ENCODE measurements at regions not wholly inside any gene's neighbourhood (a gene's known extent, or its start where the extent isn't known, plus 50 kb on each side); places are given as distances from the start of the nearest gene placed in this dataset.

DNA sequence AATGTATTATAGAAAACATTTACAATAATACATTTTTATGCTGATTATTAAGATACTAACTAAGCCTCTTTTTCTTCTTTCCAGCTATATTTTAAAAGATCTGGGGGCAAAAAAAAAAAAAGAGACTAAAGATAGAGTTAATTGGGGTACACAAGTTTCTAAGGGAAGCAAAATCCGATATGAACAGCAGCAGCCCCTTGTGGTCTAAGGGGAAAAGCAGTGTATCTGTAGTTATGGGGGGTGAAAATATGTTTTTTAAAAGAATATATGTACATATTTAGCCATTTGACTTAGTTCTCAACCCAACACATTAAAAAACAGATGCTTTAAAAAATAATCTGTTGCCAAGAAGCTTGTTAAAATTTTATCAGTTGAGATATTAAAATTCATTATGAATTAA is 134.3 kb upstream of the POU5F2 start:
- no peak for DNase-seq

DNA sequence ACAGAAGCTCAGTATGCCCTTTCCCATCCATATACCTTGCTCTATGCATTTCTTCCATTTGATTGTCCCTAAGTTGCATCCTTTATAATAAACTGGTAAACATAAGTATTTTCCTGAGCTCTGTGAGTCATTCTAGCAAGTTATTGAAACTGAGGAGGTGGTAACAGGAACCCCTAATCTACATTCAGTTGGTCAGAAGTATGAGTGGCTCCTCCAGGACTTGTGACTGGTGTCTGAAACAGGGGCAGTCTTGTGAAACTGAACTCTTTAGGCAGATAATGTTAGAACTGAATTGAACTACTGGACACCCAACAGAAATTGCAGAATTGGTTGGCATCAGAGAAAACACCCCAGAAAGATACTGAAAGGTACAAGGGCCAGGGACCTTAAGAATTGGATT is 133.1 kb upstream of the POU5F2 start:
- peak in 2 of 3 donors; percentile 1 to 7 for DNase-seq

DNA sequence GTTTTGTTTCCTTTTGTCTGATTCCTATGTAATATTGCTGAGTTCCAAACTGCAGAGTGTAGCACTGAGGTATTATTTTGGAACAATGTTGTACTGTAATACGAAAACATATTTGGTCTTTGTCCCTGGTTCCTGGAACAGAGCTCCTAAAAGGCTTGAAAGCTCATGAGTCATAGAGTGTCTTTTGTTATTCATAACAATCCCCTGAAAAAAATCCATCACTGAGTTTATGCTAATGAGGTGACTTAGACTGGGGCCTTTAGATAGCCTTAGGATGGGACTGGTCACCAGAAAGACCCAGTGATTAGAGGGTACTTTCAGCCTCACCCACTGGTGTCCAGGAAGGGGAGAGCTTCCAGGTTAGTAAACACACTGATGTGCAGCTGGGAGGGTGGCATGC is 132.7 kb upstream of the POU5F2 start:
- DNase-seq, result peak; percentile 1 to 32 (median 19)

DNA sequence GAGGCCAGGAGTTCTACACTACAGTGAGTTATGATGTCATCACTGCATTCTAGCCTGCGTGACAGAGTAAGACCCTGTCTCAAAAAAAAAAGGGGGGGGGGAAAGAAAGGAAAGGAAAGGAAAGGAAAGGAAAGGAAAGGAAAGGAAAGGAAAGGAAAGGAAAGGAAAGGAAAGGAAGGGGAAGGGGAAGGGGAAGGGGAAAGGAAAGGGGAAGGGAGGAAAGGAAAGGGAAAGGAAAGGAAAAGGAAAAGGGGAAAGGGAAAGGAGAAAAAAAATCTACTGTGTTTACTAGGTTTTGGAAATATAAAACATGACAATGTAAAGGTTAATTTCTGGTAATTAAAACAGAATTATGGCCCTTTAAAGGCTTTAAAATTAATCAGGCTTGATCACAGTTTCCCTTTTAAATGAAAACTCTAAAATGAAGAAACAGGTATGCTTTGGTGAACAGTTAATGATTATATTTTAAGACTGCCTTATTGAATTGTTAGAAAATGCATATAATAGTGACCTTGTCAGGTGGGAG is 131.9 kb upstream of the POU5F2 start:
- no peak for DNase-seq

DNA sequence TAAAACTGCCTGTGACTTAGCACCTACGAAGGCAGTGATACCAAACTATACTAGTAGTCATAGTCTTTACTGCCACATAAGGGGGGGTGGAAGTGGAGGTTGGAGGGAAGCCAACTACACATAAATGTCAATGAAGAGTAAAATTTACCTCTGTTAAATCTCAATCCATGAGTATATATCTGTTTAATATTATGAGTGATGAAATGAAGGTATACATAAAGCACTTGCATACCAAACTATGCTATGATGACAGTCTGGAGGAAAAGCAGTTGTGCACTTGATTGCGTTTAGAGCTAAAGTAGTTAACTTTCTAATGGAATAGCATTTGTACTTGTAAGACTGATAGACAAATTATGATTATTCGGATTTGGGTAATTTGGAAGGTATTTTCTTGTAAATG is 129.2 kb upstream of the POU5F2 start:
- no peak for DNase-seq

DNA sequence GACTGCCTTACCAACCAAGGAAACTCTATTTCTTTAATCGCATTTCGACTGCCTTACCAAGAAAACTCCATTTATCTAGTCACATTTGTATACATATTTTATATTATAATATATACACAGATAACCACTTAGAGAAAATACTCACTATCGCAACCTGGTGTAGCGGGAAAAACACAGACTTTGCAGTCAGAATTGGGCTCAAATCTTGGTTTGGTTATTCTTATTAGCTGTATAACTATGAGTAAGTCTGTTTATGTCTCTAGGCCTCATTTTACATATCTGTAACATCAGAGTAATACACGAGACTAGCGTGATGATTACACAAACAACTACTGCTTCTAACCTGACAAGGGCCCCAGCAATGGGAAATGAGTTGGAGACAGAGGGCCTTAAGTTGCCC is 127.5 kb upstream of the POU5F2 start:
- no peak for DNase-seq

DNA sequence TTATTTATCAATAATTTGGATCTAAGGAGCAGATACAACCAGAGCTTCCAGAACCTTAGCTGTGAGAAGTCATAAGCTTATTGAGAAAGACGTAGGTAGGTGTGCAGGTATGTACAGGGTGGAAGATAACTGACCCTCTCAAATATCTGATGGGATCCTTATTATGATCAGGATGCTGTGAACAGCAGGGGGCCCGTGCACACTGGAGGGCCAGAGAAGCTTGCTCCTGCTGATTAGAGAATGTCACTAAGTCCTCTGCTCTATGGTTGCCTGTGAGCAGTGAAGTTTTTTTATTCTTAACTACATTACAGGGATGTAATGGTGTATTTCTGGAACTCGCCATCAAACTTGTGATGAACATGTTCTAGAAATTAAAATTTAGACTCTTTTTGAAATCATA is 108.9 kb upstream of the POU5F2 start:
- DNase-seq, result no peak

DNA sequence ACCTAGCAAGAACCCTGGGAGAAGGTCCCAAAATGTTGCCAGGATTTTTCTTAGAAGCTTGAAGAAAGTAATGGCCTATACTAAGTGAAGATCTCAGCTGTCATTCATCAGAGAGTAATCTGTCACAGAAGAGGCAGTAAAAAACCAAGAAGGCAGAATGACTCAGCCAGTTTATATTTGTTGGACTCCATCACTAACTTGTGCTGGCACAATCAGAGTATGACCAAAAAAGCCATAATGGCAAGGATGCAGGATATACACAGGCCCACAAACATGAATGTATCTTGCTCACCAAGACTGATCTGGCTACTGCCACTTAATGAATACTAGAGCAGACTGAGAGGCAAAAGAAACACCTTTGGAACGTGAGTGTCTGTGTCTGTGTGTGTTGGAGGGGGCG is 104.0 kb upstream of the POU5F2 start:
- DNase-seq, result no peak

DNA sequence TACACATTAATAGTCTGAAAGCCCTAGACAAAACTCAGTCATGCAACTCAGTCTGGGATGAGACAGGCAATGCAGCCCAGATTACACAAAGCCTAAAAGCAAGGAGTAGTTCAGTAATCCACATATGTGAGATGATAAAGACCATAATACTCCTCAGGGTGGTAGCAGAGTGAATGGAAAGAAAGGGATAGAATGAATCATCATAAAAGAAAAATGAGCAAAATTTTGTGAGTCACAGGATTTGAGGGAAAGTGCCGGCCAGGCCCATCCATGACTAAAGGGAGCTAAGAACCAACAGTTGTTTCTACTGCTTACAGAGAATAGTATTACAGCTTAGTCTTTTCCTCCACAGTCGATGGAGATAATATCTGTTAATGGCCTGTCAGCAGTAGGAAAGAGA is 90.0 kb upstream of the POU5F2 start:
- peak in 1 of 3 donors; percentile 1 for DNase-seq

DNA sequence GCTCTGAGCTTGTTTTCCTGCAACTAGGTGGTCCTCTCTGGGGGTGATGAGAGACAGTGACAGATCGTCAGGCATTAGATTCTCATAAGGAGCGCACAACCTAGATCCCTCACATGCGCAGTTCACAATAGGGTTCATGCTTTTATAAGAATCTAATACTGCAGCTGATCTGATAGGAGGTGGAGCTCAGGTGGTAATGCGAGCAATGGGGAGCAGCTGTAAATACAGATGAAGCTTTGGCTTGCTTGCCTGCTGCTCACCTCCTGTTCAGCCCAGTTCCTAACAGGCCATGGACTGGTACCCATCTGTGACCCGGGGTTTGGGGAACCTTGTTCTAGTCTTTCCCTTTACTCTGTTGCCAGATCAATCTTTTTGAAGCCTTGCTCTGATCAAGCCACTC is 89.5 kb upstream of the POU5F2 start:
- no peak for DNase-seq

DNA sequence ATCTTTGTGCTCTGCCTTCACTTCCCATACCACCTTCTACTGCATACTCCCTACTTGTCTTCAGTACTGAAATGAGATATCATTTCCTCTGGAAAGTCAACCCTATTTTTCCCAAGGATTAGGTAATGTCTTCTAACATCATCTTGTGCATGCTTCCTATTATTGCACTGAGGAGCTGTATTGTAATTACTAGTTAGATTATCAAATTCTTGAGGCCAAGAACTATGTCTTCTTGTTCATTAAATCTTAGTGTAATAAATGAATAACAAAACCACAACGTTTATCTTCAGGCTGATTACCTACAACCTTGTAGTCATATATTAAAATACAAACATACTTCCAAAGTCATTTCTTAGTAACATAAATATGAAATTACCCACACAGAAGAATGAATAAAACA is 87.9 kb upstream of the POU5F2 start:
- DNase-seq, result no peak

DNA sequence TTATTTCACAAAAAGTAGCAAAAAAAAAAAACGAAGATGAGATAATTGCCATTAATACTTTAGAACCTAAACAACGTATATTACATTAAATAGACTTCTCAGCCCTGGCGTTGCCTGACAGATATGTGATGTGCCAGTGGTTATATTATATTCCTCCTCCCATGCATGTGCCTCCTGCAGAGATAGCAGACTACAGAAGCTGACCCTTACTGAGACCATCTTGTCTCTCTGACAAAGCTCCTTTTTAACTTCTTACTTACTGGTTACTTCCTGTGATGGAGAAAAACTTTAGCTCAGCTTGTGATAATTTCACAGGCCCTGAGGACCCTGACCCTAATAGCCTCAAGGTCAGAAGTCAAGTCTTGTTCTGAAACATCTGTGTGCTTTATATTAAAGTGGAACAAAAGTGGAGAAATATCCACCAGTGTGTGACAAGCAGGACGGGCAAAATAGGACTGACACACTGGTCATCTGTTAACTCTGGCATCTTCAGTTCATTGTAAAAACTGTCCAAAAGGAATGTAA is 80.6 kb upstream of the POU5F2 start:
- DNase-seq, result no peak

DNA sequence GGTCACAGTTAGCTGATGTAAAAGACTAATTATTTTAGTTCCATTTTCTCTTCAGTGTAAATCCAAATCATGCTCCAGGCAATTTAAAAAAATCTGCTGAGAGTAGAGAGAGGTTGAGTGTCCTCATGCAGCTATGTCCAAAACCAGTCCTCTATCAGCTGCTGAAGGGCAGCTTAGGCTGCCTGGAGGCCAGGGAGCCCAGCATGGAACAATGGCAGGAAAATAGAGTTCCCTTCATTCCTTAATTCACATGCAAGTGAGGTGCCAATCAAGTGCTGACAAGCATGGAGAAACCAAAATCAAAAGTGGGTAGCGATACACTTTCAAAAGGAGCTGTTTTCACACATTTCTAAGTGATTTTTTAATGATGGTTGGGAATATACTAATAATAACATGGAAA is 78.3 kb upstream of the POU5F2 start:
- DNase-seq, result no peak

DNA sequence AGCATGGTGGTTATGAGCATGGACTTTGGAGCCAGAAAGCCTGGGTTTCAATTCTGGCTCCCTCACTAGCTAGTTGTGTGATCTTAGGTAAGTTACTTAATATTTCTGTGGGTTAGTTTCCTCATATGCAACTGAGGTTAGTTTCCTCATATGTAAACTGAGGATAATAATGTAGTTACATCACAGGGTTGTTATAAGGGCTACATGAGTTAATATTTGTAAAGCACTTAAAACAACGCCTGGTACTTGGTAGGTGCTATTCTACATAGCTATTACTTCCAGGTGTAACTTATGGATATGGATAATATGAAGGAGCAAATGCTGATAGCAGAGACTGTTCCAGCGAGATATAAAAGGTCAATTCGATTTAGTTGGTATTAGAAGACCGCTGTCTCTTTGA is 69.4 kb upstream of the POU5F2 start:
- no peak for DNase-seq

DNA sequence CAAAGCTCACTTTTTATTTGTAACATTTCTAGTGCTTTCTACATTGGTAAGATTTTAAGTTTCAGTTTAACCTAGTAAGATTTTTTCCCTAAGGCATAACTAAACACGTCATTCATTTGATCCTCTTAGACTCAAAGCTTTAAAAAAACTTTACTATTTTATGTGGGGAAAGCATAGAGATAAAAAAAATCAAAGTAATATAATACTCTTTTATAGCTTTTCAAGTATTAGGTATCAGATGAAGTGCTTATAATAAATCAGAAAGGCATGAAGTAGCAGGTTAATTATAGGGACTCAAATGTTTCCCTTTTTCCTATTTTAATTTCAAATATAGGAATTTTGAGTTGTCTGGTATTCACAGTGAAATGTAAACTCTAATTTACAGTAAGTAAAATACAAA is 68.0 kb upstream of the POU5F2 start:
- DNase-seq, result no peak

DNA sequence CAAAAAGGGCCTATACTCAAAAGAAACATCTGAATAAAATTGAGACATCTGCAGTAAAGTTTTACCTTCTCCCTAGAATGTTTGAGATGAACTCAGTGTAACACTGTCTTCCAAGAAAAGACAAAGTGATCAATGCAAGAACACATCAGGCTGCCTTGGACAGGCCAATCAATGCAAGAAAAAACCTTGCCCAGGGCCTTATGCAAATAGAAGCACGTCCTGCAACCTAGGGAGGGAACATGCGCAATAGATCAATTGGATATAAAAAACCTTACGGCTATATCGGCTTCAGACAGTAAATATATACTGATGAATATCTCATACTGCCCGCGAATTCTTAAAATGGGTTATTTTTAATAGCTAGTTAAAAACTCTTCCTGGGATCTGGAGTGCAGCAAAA is 66.4 kb upstream of the POU5F2 start:
- no peak for DNase-seq

DNA sequence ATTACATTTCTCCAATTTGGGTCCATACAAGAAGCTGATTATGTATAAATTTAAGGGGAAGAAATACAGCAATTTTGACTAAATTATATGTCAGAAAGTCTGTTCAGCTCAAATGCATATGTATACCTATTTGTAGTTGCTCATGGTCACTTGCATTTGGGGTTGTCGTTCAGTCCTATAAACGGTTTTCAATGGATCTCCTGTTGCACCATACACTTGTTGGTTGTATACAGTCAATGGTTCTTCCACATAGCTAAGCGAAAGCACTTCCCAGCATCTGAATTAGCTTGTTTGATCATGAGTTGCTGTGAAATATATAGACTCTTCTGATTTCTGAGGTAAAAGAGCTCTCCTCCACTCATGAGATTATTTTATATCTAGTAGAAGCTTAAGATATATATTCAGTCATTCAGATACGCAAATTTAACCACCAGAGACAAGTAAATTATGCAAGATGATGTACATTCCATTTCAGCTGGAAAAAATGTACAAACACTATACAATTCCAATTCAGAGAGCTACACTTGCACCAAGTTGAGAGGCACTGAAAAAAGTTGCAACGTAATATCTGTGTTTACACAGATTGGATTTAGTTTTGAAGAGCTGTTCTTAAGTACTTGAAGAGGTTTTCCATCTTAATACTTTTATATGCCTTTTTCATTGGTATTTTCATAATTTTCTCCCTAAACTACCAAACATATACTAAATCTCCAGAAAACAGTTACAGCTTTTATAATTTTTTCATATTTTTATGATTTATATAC is 64.4 kb upstream of the POU5F2 start:
- DNase-seq, result no peak

DNA sequence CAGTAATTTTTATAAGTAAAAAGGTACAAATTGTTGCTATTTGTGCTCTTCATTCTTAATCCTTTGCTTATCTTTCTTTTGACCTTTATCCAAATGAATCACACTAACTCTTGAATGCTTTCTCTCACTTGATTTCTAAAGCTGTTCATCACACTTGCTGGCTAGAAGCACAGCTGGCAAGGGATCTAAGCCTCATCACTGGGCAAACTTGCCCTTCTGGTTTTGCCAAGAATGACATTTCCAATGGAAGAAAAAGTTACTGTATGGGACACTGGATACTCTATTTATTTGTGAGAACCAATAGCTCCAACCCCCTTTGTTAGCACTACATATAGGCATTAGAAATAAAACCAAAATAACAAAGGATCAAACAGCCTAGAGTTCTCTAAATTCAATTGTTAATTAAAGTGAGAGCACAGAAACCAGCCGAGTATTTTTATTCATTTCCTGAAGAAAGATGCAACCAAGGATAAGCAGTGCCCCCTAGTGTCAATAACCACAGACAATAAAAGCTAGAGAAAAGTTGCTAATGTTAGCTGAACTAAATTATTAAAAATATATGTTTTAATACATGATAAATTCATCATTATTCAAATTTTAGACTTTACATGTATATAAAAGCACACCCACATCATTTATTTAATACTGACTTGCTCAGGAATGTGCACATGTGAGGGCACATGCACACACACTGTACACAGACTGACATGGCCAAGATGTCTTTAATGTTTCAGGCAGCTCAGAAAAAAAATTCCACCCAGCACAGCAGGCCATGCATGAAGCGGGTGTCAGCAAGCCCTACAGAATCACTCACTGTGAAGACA is 59.8 kb upstream of the POU5F2 start:
- peak; percentile 62 to 75 (median 66) for DNase-seq

DNA sequence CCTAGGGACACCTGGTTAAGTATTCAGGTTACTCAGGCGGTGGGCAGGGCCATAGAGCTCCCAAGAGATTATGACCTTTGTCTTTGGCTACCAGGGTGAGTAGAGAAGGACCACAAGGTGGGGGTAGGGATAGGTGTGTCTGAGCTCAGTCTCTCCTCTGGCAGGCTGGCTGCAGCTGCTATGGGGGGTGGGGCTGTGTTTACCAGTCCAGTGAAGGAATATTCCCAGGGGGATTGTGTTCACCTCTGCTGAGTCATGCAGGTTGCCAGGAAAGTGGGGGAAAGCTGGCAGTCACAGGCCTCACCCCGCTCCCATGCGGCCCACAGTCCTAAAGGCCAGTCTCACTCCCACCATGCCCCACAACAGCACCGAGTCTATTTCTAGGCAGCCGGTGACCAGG is 53.6 kb upstream of the POU5F2 start:
- DNase-seq, result no peak

DNA sequence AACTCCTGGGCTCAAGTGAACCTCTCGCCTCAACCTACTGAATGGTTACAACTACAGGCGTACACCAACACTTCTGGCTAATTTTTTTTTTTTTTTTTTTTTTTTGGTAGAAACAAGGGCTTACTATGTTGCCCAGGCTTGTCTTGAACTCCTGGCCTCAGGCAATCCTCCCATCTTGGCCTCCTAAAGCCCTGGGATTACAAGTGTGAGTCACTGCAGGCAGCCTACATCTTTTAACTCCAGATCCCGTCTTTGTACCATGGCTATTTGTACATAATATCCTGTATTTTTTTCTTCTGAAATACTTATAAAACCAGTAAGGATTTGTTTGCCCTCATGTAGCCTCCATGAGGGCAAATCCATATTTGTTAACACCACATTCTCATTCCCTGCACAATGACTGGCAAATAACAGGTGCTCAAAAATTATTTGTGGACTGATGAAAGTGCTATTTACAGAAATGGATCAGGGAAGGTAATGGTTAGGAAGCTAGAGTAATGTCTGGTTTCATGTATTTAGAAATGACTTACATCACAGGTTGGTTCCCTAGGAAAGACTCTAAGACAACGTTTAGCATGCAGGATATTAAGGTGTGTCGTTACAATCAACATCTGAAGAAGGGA is 51.9 kb upstream of the POU5F2 start:
- no peak for DNase-seq

DNA sequence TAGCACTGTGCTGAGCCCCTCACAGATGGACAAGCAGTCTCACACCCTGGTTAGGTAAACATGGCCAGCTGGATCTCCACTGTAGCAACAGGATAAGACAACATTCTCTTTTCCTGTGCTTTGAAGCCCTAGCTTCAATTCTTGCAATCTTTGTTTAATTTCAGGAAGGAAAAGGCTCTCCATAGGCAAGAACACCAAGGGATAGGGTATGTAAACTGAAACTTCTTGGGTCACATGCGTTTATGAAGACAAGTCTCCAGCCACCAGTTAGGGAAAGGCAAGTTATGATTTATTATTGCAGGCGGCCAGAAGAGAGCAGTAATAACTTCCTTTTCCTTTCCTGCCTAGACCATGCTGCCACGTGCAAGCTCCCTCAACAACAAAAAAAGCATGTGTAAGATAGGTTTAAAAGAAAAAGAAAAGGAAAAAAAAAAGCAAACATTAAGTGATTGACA is 50.1 kb upstream of the POU5F2 start:
- DNase-seq, result peak in 2 of 3 donors; percentile 5 to 21
